Neural cell (in vitro differentiated cells): ENCODE measurements at regions not wholly inside any gene's neighbourhood (a gene's known extent, or its start where the extent isn't known, plus 50 kb on each side); places are given as distances from the start of the nearest gene placed in this dataset.

Experiments
- H2AFZ ChIP-seq: fragments of 200-600, 300-800 bp; sonication (generic), shearing (Covaris generic); 2 replicates; pipeline ENCODE4 v1.6.0; 2014; ENCODE audit warnings: low read depth, mild to moderate bottlenecking, antibody characterized with exemption, low read length, moderate library complexity
- H3F3A ChIP-seq: fragments of 200-600 bp; shearing (Covaris generic); 2 replicates; pipeline ENCODE4 v1.6.1; 2016; ENCODE audit warnings: mild to moderate bottlenecking, moderate library complexity, mixed read lengths, antibody characterized with exemption, low read length; ENCODE audit not compliant: insufficient read depth, poor library complexity, severe bottlenecking
- H3K27ac ChIP-seq: fragments of 200-600, 300-800 bp; sonication (generic), shearing (Covaris generic); 2 replicates; pipeline ENCODE4 v1.5.1; 2014; ENCODE audit warnings: mild to moderate bottlenecking, low read length, moderate library complexity
- H3K27me3 ChIP-seq: fragments of 300-800, 200-600 bp; sonication (generic), shearing (Covaris generic); 2 replicates; pipeline ENCODE4 v1.6.0; 2014; ENCODE audit warnings: mild to moderate bottlenecking, low read depth, low read length, moderate library complexity; ENCODE audit not compliant: insufficient read depth
- H3K36me3 ChIP-seq: fragments of 300-800, 200-600 bp; sonication (generic), shearing (Covaris generic); 2 replicates; pipeline ENCODE4 v1.5.1; 2014; ENCODE audit warnings: mild to moderate bottlenecking, antibody characterized with exemption, low read length, moderate library complexity; ENCODE audit not compliant: insufficient read depth
- H3K4me2 ChIP-seq: fragments of 300-800, 200-600 bp; sonication (generic), shearing (Covaris generic); 2 replicates; pipeline ENCODE4 v1.6.0; 2014; ENCODE audit warnings: mild to moderate bottlenecking, low read length
- H3K4me3 ChIP-seq: fragments of 300-800, 200-600 bp; sonication (generic), shearing (Covaris generic); 2 replicates; pipeline ENCODE4 v1.5.1; 2014; ENCODE audit warnings: mild to moderate bottlenecking, low read length, moderate library complexity
- H3K79me2 ChIP-seq: fragments of 200-600 bp; shearing (Covaris generic); replicated peaks from 2 replicates; pipeline ENCODE4 v1.6.0; 2014; ENCODE audit warnings: mild to moderate bottlenecking, low read length, moderate library complexity; ENCODE audit not compliant: insufficient read depth
- H3K9ac ChIP-seq: fragments of 300-800, 200-600 bp; sonication (generic), shearing (Covaris generic); 2 replicates; pipeline ENCODE4 v1.6.1; 2016; ENCODE audit warnings: mild to moderate bottlenecking, low read length, mixed read lengths
- H3K9me2 ChIP-seq: fragments of 200-600 bp; shearing (Covaris generic); 2 replicates; pipeline ENCODE4 v1.6.1; 2016; ENCODE audit warnings: mild to moderate bottlenecking, low read length, mixed read lengths; ENCODE audit not compliant: insufficient read depth
- H3K9me3 ChIP-seq: fragments of 200-600, 300-800 bp; sonication (generic), shearing (Covaris generic); 2 replicates; pipeline ENCODE4 v1.6.1; 2016; ENCODE audit warnings: mild to moderate bottlenecking, mixed run types, low read length, moderate library complexity, mixed read lengths
- H4K20me1 ChIP-seq: fragments of 200-600 bp; shearing (Covaris generic); 2 replicates; pipeline ENCODE4 v1.6.1; 2016; ENCODE audit warnings: mild to moderate bottlenecking, mixed run types; ENCODE audit not compliant: insufficient read depth
- EP300 ChIP-seq: fragments of 450-650 bp; conservative IDR thresholded peaks from 2 replicates; pipeline ENCODE4 v1.6.1; 2014; ENCODE audit warnings: antibody characterized with exemption, mild to moderate bottlenecking, moderate library complexity; ENCODE audit not compliant: poor library complexity, severe bottlenecking
- EZH2 ChIP-seq: fragments of 200-600, 300-800 bp; shearing (Covaris generic), sonication (generic); IDR thresholded peaks from 2 replicates; pipeline ENCODE4 v1.6.1; 2014; ENCODE audit warnings: antibody characterized with exemption, low read length, borderline replicate concordance, mild to moderate bottlenecking; ENCODE audit not compliant: insufficient read depth, poor library complexity, severe bottlenecking
- MXI1 ChIP-seq: fragments of 450-650 bp; conservative IDR thresholded peaks from 2 replicates; pipeline ENCODE4 v1.6.1; 2014; ENCODE audit warnings: antibody characterized with exemption, mild to moderate bottlenecking; ENCODE audit not compliant: poor library complexity, severe bottlenecking
- POLR2AphosphoS5 ChIP-seq: IDR thresholded peaks from 2 replicates; pipeline ENCODE4 v1.6.1; 2012
- RAD21 ChIP-seq: fragments of 450-650 bp; conservative IDR thresholded peaks from 2 replicates; pipeline ENCODE4 v1.6.1; 2014; ENCODE audit warnings: antibody characterized with exemption, mild to moderate bottlenecking, moderate library complexity
- SMC3 ChIP-seq: fragments of 450-650 bp; conservative IDR thresholded peaks from 2 replicates; pipeline ENCODE4 v1.6.1; 2014; ENCODE audit warnings: antibody characterized with exemption, mild to moderate bottlenecking, moderate library complexity; ENCODE audit not compliant: poor library complexity
- TAF1 ChIP-seq: IDR thresholded peaks from 2 replicates; pipeline ENCODE4 v1.6.1; 2012; ENCODE audit warnings: low read depth
- small RNA-seq, 3 experiments: library from RNA; depleted of rRNA; stranded (forward); fragments of <200 nt; gene quantifications; one replicate each; pipeline ENCODE3, GENCODE V24; 2012
- TF ChIP-seq, protein P1 (sequence below): IDR thresholded peaks from 2 replicates; pipeline ENCODE4 v1.6.1; 2012; ENCODE audit warnings: borderline replicate concordance
- TF ChIP-seq, protein P2 (sequence below): fragments of 450-650 bp; IDR thresholded peaks from 2 replicates; pipeline ENCODE4 v1.5.1; 2014; ENCODE audit warnings: antibody characterized with exemption, mild to moderate bottlenecking, moderate library complexity; ENCODE audit not compliant: poor library complexity, severe bottlenecking

GRCh38 chr16:87252269-87252970 is 64.8 kb downstream of the C16orf95 start:
- Histone ChIP-seq H2AFZ (no peak overlapping the region), H3K36me3 (no peaks in the 10 kb centered on the region), H3K27ac (no peak overlapping the region), H3K79me2 (no peaks in the 10 kb centered on the region), H3K9me2 (no peaks in the 10 kb centered on the region), H3K4me3 (no peak overlapping the region), H3K4me2 (no peak overlapping the region), H3K9ac (no peak overlapping the region), H3K9me3 (no peaks in the 10 kb centered on the region), H3K27me3 (no peaks in the 10 kb centered on the region), H3F3A (no peaks in the 10 kb centered on the region), H4K20me1 (no peaks in the 10 kb centered on the region)
- TF ChIP-seq, protein P1, sequence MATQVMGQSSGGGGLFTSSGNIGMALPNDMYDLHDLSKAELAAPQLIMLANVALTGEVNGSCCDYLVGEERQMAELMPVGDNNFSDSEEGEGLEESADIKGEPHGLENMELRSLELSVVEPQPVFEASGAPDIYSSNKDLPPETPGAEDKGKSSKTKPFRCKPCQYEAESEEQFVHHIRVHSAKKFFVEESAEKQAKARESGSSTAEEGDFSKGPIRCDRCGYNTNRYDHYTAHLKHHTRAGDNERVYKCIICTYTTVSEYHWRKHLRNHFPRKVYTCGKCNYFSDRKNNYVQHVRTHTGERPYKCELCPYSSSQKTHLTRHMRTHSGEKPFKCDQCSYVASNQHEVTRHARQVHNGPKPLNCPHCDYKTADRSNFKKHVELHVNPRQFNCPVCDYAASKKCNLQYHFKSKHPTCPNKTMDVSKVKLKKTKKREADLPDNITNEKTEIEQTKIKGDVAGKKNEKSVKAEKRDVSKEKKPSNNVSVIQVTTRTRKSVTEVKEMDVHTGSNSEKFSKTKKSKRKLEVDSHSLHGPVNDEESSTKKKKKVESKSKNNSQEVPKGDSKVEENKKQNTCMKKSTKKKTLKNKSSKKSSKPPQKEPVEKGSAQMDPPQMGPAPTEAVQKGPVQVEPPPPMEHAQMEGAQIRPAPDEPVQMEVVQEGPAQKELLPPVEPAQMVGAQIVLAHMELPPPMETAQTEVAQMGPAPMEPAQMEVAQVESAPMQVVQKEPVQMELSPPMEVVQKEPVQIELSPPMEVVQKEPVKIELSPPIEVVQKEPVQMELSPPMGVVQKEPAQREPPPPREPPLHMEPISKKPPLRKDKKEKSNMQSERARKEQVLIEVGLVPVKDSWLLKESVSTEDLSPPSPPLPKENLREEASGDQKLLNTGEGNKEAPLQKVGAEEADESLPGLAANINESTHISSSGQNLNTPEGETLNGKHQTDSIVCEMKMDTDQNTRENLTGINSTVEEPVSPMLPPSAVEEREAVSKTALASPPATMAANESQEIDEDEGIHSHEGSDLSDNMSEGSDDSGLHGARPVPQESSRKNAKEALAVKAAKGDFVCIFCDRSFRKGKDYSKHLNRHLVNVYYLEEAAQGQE = no peak
- TF ChIP-seq EP300 (no peak), TAF1 (no peak), POLR2AphosphoS5 (no peak), MXI1 (no peak), SMC3 (no peak), RAD21 (no peak), EZH2 (no peak)
- TF ChIP-seq, protein P2, sequence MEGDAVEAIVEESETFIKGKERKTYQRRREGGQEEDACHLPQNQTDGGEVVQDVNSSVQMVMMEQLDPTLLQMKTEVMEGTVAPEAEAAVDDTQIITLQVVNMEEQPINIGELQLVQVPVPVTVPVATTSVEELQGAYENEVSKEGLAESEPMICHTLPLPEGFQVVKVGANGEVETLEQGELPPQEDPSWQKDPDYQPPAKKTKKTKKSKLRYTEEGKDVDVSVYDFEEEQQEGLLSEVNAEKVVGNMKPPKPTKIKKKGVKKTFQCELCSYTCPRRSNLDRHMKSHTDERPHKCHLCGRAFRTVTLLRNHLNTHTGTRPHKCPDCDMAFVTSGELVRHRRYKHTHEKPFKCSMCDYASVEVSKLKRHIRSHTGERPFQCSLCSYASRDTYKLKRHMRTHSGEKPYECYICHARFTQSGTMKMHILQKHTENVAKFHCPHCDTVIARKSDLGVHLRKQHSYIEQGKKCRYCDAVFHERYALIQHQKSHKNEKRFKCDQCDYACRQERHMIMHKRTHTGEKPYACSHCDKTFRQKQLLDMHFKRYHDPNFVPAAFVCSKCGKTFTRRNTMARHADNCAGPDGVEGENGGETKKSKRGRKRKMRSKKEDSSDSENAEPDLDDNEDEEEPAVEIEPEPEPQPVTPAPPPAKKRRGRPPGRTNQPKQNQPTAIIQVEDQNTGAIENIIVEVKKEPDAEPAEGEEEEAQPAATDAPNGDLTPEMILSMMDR = no peak

Small RNA genes in the stretch of these regions (small RNA-seq; reads per million reads assigned to genes)
- 0 to 0.03 (median 0) reads per million in 3 experiments for gene AC093519.1
